Calu3 (cell line): ENCODE measurements at regions not wholly inside any gene's neighbourhood (a gene's known extent, or its start where the extent isn't known, plus 50 kb on each side); places are given as distances from the start of the nearest gene placed in this dataset.

Experiments used
- BruUV-seq: library from RNA; stranded (reverse); fragments of 400-500 nt; replicated peaks from 2 replicates; lab custom pipeline; 2021; lab: Mats Ljungman, UMichigan
- CTCF ChIA-PET: fragments of 300-600 bp; sonication (Branson Sonifier 250); formaldehyde crosslinking; loops from one replicate; lab custom pipeline; 2022; ENCODE audit warnings: antibody characterized with exemption; lab: Charles Lee
- DNase-seq: peaks from one replicate; pipeline ENCODE4 v3.0.0; 2022
- H3K27ac Mint-ChIP-seq: one replicate; pipeline ENCODE4 v1.8.0; 2022; ENCODE audit warnings: mixed read lengths; ENCODE audit not compliant: unreplicated experiment
- H3K27me3 Mint-ChIP-seq: one replicate; pipeline ENCODE4 v1.8.0; 2022; ENCODE audit warnings: mixed read lengths; ENCODE audit not compliant: unreplicated experiment
- H3K36me3 Mint-ChIP-seq: one replicate; pipeline ENCODE4 v1.8.0; 2022; ENCODE audit warnings: mild to moderate bottlenecking, moderate library complexity, mixed read lengths; ENCODE audit not compliant: insufficient read depth, unreplicated experiment
- H3K4me1 Mint-ChIP-seq: one replicate; pipeline ENCODE4 v1.8.0; 2022; ENCODE audit warnings: mild to moderate bottlenecking, low read depth, mixed read lengths; ENCODE audit not compliant: unreplicated experiment
- H3K4me3 Mint-ChIP-seq: one replicate; pipeline ENCODE4 v1.8.0; 2022; ENCODE audit warnings: mild to moderate bottlenecking, low read depth, moderate library complexity, mixed read lengths; ENCODE audit not compliant: unreplicated experiment
- H3K9me3 Mint-ChIP-seq: one replicate; pipeline ENCODE4 v1.8.0; 2022; ENCODE audit warnings: low read depth, mixed read lengths; ENCODE audit not compliant: unreplicated experiment
- intact Hi-C: fragments of 100-400 bp; cut with micrococcal nuclease; formaldehyde crosslinking; loops from one replicate; pipeline ENCODE4 v1.10.0; 2022; ENCODE audit not compliant: unreplicated experiment
- TF ChIP-seq, protein P1 (sequence below): fragments of 200-600 bp; IDR thresholded peaks from one replicate; pipeline ENCODE4 v1.8.0; 2022; ENCODE audit warnings: antibody characterized with exemption; ENCODE audit not compliant: unreplicated experiment

DNA sequence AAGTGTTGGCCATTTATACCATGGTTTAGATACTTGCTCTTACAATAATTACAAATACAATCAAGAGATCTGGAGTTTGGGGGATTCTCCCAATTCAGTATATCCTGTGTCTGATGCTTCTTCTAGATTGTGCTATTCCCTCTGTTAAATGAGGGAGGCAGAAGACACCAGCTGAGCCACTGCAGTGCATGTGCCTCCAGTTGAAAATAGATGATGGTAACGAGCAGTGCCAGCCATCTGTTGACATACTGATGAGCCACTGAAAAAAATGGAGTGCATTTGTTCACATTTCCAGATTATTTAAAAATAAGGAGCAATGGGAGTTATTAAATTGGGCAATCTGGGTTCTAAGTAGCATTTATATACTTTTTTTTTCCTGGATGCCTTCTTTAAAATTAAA lies 1428.0 kb upstream of the TENM4 start:
- DNase-seq, result no peak
- CTCF ChIA-PET, result no interaction called here
- no TSS peak for BruUV-seq
- peaks cover 3% of the 10 kb centered on the region for H3K9me3 Mint-ChIP-seq
- no peaks in the 10 kb centered on the region for H3K36me3 Mint-ChIP-seq
- intact Hi-C loops, result no loop called here
- H3K27me3 Mint-ChIP-seq, result no peaks in the 10 kb centered on the region
- TF ChIP-seq, protein P1, sequence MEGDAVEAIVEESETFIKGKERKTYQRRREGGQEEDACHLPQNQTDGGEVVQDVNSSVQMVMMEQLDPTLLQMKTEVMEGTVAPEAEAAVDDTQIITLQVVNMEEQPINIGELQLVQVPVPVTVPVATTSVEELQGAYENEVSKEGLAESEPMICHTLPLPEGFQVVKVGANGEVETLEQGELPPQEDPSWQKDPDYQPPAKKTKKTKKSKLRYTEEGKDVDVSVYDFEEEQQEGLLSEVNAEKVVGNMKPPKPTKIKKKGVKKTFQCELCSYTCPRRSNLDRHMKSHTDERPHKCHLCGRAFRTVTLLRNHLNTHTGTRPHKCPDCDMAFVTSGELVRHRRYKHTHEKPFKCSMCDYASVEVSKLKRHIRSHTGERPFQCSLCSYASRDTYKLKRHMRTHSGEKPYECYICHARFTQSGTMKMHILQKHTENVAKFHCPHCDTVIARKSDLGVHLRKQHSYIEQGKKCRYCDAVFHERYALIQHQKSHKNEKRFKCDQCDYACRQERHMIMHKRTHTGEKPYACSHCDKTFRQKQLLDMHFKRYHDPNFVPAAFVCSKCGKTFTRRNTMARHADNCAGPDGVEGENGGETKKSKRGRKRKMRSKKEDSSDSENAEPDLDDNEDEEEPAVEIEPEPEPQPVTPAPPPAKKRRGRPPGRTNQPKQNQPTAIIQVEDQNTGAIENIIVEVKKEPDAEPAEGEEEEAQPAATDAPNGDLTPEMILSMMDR, result no peak
- H3K4me1 Mint-ChIP-seq, result no peaks in the 10 kb centered on the region
- H3K4me3 Mint-ChIP-seq, result no peak overlapping the region
- H3K27ac Mint-ChIP-seq, result no peak overlapping the region

DNA sequence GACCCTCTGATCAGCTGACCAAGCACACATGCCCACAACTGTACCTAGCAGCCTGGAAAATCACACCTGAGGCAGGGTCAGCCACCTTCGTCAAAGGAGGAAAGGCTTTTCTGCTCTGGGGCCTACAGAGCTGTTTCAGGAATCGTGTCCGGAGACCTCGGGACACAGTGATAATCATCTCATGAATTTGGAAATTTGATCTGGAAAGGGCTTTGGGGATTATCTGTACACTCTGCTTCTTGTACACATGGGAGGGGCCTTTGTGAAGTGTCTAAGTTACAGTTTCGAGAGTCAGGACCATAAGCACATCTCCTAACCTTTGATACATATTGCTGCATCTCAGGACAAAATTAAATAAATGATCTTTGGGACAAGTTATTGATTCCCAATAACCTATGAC lies 1421.2 kb upstream of the TENM4 start:
- CTCF ChIA-PET, result no interaction called here
- no peak overlapping the region for H3K27ac Mint-ChIP-seq

DNA sequence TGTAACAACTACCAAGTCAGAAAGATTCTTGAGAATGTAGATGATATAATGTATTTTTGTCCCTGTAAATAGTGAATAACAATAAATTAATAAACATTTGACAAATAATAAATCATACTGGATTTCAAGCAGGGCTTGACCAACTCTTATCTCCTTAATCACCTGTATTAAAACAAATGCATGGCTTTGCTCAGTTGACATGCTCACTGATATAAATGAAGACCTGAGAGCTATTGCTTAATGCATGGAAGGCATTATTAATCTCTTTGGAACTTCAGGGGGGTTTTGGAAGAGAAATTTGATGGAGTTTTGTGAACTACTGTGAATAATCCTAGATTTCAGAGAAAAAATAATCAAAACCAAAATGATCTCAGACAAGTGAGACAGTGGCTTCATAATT lies 1420.4 kb upstream of the TENM4 start:
- BruUV-seq, result no TSS peak
- Mint-ChIP-seq H3K9me3 (peaks cover 3% of the 10 kb centered on the region), H3K27me3 (no peaks in the 10 kb centered on the region), H3K4me1 (no peaks in the 10 kb centered on the region), H3K4me3 (no peak overlapping the region), H3K27ac (no peak overlapping the region), H3K36me3 (no peaks in the 10 kb centered on the region)
- no peak for DNase-seq
- intact Hi-C loops, result no loop called here
- TF ChIP-seq, protein P1, result no peak
- CTCF ChIA-PET, result no interaction called here

More for the DNA sequence above, 1421.2 kb upstream of the TENM4 start:
- BruUV-seq, result no TSS peak
- H3K4me3 Mint-ChIP-seq, result no peak overlapping the region
- peaks cover 3% of the 10 kb centered on the region for H3K9me3 Mint-ChIP-seq
- no peaks in the 10 kb centered on the region for H3K36me3 Mint-ChIP-seq
- H3K27me3 Mint-ChIP-seq, result no peaks in the 10 kb centered on the region
- intact Hi-C loops, result no loop called here
- H3K4me1 Mint-ChIP-seq, result no peaks in the 10 kb centered on the region
- no peak for DNase-seq
- TF ChIP-seq, protein P1, result no peak

DNA sequence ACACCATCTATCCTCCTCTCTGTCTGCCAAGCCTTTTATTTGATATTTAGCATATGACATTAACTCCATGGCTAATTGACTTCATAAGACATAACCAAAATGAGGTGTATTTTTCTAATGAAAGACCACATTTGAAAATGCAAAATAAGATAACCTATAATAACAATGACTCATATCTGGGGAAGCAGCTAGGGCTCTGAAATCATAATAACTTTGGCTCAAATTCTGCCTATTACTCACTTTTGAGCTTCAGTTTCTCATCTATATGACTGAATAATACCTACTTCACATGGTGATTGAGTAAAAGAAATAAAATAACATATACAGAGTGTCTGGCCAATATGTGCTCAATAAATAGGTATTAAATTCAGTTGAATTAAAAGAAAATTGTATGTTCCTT lies 1419.8 kb upstream of the TENM4 start:
- no TSS peak for BruUV-seq
- no peaks in the 10 kb centered on the region for H3K4me1 Mint-ChIP-seq
- intact Hi-C loops, result no loop called here
- H3K36me3 Mint-ChIP-seq, result no peaks in the 10 kb centered on the region
- CTCF ChIA-PET, result no interaction called here
- H3K9me3 Mint-ChIP-seq, result peaks cover 3% of the 10 kb centered on the region
- H3K4me3 Mint-ChIP-seq, result no peak overlapping the region
- DNase-seq, result no peak
- H3K27me3 Mint-ChIP-seq, result no peaks in the 10 kb centered on the region
- H3K27ac Mint-ChIP-seq, result no peak overlapping the region
- TF ChIP-seq, protein P1, result no peak
